ENCODE measurements at regions not wholly inside any gene's neighbourhood (a gene's known extent, or its start where the extent isn't known, plus 50 kb on each side); places are given as distances from the start of the nearest gene placed in this dataset.

DNA sequence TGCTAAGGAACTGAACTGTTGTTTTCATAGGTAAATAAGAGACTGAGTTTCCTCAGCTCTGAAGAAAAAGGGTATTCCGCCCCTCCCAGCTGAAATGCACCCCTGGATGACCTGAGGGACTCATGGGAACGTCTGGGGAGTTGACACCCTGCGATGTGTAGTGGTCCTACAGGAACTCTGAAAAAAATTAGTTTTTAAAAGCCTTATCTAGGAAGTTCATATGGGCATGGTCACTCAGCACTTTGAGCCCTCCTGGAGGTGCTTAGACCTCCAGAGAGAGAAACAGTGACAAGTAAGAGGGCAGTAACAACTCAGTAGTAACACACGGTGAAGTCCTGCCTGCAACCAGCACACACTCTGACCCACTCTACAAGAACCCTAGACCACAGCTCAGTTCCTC lies 91.2 kb upstream of the CNOT2 start:
- Histone ChIP-seq H4K20me1 (ENCODE audit: insufficient read depth, low read length) (no peaks in the 10 kb centered on the region), H3K9me3 (ENCODE audit: low read length) (peaks cover 29% of the 10 kb centered on the region), H3K4me2 (ENCODE audit: low read length) (no peak overlapping the region), H3K4me1 (ENCODE audit: insufficient read depth, low read length, severe bottlenecking) (peaks cover under 1% of the 10 kb centered on the region), H3F3A (ENCODE audit: insufficient read depth, low read length) (no peaks in the 10 kb centered on the region), H3K4me3 (ENCODE audit: low read depth, low read length, poor library complexity, severe bottlenecking) (no peak overlapping the region), H2AFZ (ENCODE audit: low read length) (no peak overlapping the region), H3K27me3 (ENCODE audit: insufficient read depth, low read length) (no peaks in the 10 kb centered on the region), H3K36me3 (ENCODE audit: insufficient read depth, low read length) (no peaks in the 10 kb centered on the region), H3K9ac (ENCODE audit: low read length) (no peak overlapping the region), H3K79me2 (ENCODE audit: insufficient read depth, low read length) (no peaks in the 10 kb centered on the region), H3K9me2 (ENCODE audit: low read depth, low read length) (no peaks in the 10 kb centered on the region), H3K27ac (ENCODE audit: low read depth, low read length, poor library complexity, severe bottlenecking) (no peak overlapping the region)
- TF ChIP-seq EZH2 (IDR thresholded peaks at IDR 0.05; ENCODE audit: borderline replicate concordance, low read length), result no peak
- TF ChIP-seq, protein P1, sequence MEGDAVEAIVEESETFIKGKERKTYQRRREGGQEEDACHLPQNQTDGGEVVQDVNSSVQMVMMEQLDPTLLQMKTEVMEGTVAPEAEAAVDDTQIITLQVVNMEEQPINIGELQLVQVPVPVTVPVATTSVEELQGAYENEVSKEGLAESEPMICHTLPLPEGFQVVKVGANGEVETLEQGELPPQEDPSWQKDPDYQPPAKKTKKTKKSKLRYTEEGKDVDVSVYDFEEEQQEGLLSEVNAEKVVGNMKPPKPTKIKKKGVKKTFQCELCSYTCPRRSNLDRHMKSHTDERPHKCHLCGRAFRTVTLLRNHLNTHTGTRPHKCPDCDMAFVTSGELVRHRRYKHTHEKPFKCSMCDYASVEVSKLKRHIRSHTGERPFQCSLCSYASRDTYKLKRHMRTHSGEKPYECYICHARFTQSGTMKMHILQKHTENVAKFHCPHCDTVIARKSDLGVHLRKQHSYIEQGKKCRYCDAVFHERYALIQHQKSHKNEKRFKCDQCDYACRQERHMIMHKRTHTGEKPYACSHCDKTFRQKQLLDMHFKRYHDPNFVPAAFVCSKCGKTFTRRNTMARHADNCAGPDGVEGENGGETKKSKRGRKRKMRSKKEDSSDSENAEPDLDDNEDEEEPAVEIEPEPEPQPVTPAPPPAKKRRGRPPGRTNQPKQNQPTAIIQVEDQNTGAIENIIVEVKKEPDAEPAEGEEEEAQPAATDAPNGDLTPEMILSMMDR (IDR thresholded peaks at IDR 0.05; ENCODE audit: low read length), result no peak

DNA sequence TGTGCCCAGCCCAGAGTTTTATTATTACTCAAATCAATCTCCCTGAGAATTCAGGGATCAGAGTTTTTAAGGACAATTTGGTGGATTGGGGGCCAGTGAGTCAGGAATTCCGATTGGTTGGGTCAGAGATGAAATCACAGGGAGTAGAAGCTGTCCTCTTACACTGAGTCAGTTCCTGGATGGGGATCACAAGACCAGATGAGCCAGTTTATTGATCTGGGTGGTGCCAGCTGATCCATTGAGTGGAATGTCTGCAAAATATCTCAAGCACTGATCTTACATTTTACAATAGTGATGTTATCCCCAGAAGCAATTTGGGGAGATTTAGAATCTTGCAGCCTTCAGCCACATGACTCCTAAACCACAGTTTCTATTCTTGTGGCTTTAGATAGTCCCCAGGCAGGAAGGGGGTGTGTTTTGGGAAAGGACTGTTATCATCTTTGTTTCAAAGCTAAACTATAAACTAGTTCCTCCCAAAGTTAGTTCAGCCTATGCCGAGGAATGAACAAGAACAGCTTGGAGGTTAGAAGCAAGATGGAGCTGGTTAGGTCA lies 89.1 kb upstream of the CNOT2 start:
- H3K4me3 ChIP-seq (ENCODE audit: low read depth, low read length, poor library complexity, severe bottlenecking), result no peak overlapping the region
- H3K36me3 ChIP-seq (ENCODE audit: insufficient read depth, low read length), result no peaks in the 10 kb centered on the region
- TF ChIP-seq, protein P1 (IDR thresholded peaks at IDR 0.05; ENCODE audit: low read length), result no peak
- TF ChIP-seq EZH2 (IDR thresholded peaks at IDR 0.05; ENCODE audit: borderline replicate concordance, low read length), result no peak
- H3K79me2 ChIP-seq (ENCODE audit: insufficient read depth, low read length), result no peaks in the 10 kb centered on the region
- no peak overlapping the region for H3K4me2 ChIP-seq (ENCODE audit: low read length)
- no peaks in the 10 kb centered on the region for H3F3A ChIP-seq (ENCODE audit: insufficient read depth, low read length)
- no peaks in the 10 kb centered on the region for H4K20me1 ChIP-seq (ENCODE audit: insufficient read depth, low read length)
- no peak overlapping the region for H3K27ac ChIP-seq (ENCODE audit: low read depth, low read length, poor library complexity, severe bottlenecking)
- no peak overlapping the region for H2AFZ ChIP-seq (ENCODE audit: low read length)
- no peaks in the 10 kb centered on the region for H3K27me3 ChIP-seq (ENCODE audit: insufficient read depth, low read length)
- H3K9me2 ChIP-seq (ENCODE audit: low read depth, low read length), result no peaks in the 10 kb centered on the region
- H3K9me3 ChIP-seq (ENCODE audit: low read length), result peaks cover 34% of the 10 kb centered on the region
- H3K9ac ChIP-seq (ENCODE audit: low read length), result no peak overlapping the region
- no peaks in the 10 kb centered on the region for H3K4me1 ChIP-seq (ENCODE audit: insufficient read depth, low read length, severe bottlenecking)

DNA sequence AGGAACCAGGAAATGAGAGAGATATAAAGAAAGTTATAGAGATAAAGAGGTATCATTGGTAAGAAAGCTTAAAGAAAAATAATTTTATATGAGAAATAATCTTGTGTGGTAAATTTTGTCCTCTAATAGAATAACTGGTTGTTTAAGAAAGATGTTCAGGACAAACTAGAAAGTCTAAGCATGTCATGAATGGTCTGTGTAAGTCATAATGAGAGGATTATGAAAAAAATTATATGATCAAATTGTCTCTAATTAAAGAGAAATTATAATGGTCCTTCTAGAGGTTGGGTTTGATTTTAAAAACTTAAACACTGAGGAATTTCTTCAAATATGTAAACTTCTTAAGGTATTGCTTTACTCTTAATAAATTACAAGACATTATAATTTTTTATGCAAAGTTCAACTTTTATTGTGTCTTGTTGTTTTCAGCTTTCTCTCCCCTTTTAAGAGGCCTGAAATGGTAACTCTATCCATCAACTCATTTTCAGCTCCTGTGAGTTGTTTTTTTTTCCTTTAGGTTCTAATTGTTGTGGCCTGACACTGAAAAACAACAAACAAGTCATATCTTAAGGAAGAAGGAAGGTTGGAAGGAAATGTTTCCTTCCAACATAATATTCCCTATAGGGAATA lies 88.2 kb upstream of the CNOT2 start:
- TF ChIP-seq EZH2 (IDR thresholded peaks at IDR 0.05; ENCODE audit: borderline replicate concordance, low read length), result no peak
- Histone ChIP-seq H3K9me3 (ENCODE audit: low read length) (peaks cover 34% of the 10 kb centered on the region), H3K27ac (ENCODE audit: low read depth, low read length, poor library complexity, severe bottlenecking) (no peak overlapping the region), H3K4me3 (ENCODE audit: low read depth, low read length, poor library complexity, severe bottlenecking) (no peak overlapping the region), H3F3A (ENCODE audit: insufficient read depth, low read length) (no peaks in the 10 kb centered on the region), H3K9ac (ENCODE audit: low read length) (no peak overlapping the region), H3K9me2 (ENCODE audit: low read depth, low read length) (no peaks in the 10 kb centered on the region), H3K27me3 (ENCODE audit: insufficient read depth, low read length) (no peaks in the 10 kb centered on the region), H4K20me1 (ENCODE audit: insufficient read depth, low read length) (no peaks in the 10 kb centered on the region), H3K36me3 (ENCODE audit: insufficient read depth, low read length) (no peaks in the 10 kb centered on the region), H2AFZ (ENCODE audit: low read length) (no peak overlapping the region), H3K4me1 (ENCODE audit: insufficient read depth, low read length, severe bottlenecking) (no peaks in the 10 kb centered on the region), H3K79me2 (ENCODE audit: insufficient read depth, low read length) (no peaks in the 10 kb centered on the region), H3K4me2 (ENCODE audit: low read length) (no peak overlapping the region)

DNA sequence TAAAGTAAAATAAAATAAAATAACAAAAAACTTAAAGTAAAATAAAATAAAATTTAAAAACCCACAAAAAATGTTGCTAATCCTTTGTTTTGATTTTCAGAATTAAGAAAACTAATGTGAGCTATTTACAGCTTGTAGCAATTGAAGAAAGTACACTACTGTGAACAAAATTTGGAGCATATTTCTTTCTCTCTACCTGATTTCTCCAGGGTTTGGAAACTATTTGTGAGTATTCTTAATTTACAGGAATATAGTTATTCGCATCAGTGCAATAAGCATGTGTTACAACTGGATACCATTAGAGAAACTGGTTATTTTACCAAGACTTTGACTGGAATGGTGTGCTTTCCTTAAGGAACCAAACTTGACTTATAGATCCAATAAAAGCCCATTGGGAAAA lies 86.1 kb upstream of the CNOT2 start:
- Histone ChIP-seq H3K9me3 (ENCODE audit: low read length) (peaks cover 32% of the 10 kb centered on the region), H4K20me1 (ENCODE audit: insufficient read depth, low read length) (no peaks in the 10 kb centered on the region), H2AFZ (ENCODE audit: low read length) (no peak overlapping the region), H3F3A (ENCODE audit: insufficient read depth, low read length) (no peaks in the 10 kb centered on the region), H3K4me3 (ENCODE audit: low read depth, low read length, poor library complexity, severe bottlenecking) (no peak overlapping the region), H3K27me3 (ENCODE audit: insufficient read depth, low read length) (no peaks in the 10 kb centered on the region), H3K9ac (ENCODE audit: low read length) (no peak overlapping the region), H3K4me1 (ENCODE audit: insufficient read depth, low read length, severe bottlenecking) (no peaks in the 10 kb centered on the region), H3K79me2 (ENCODE audit: insufficient read depth, low read length) (no peaks in the 10 kb centered on the region), H3K27ac (ENCODE audit: low read depth, low read length, poor library complexity, severe bottlenecking) (no peak overlapping the region), H3K4me2 (ENCODE audit: low read length) (no peak overlapping the region), H3K9me2 (ENCODE audit: low read depth, low read length) (no peaks in the 10 kb centered on the region), H3K36me3 (ENCODE audit: insufficient read depth, low read length) (no peaks in the 10 kb centered on the region)
- TF ChIP-seq, protein P1 (IDR thresholded peaks at IDR 0.05; ENCODE audit: low read length), result no peak
- no peak for TF ChIP-seq EZH2 (IDR thresholded peaks at IDR 0.05; ENCODE audit: borderline replicate concordance, low read length)

Measured in OCI-LY1 (cell line).